ENCODE measurements at regions not wholly inside any gene's neighbourhood (a gene's known extent, or its start where the extent isn't known, plus 50 kb on each side); places are given as distances from the start of the nearest gene placed in this dataset.

DNA sequence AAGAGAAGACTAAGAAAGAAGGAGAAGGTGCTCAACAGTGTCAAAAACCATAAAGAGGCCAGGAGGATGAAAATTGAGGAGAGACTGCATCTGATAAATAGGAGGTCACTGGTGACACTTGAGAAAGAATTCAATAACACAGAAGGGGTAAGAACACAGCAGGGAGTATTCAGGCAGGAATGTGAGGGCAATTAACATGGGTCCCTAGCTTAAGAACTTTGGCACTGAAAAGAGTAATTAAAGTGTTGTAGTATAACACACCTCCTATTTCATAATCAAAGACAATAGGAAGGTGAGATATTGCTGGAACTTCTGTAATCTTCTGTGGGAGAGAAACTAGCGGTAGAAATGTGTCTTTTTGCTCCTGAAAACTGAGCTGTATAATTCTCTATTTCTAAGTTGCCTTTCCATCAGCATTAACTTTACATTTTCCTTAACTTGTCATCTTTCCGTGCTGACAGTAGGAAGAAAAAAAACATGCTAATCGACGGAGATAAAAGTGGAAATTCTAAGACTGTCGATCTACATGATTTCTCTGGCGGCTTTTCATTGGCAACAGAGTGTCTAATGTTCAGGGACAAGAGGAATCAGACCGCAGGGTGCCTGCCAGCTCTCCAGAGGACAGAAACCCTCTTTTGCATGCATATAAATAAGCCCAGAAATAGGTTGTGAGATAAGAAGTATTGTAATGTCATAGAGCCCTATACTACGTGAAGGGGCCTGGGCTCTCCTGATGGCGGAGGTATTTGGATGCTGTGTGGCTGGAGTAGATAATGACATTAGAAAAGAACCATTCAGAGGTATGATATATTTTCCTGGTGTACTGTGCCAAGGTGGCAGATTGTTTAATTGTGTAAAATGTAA lies 147.9 kb upstream of the GAP43 start:
- DNase-seq = no peak

DNA sequence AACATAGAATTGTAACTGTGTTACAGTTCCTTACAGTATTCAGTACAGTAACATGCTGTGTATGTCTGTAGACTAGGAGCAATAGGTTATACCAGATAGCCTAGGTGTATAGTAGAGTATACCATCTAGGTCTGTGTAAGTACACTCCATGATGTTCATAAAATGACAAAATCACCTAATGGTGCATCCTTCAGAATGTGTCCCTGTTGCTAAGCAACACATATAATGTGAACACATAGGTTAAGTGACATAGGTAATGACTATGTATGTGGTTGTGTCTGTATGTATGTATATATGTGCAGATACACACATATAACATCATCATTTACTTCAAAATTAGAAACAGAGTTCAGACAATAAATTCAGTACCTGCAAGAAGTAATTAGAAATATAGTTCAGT lies 146.8 kb upstream of the GAP43 start:
- DNase-seq = no peak

DNA sequence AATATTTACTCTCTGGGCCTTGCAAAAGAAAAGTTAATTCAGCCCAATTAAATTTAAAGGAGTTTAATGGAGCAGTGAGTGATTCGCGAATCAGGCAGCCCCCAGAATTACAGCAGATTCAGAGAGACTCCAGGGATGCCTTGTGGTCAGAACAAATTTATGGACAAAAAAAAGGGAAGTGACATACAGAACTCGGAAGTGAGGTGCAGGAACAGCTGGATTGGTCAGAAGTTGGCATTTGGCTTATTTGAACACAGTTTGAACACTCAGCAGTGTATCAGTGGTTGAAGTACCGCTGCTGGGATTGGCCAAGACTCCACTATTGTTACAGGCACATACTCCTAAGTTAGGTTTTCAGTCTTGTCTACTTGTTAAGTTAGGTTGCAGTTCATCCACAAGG lies 145.0 kb upstream of the GAP43 start:
- DNase-seq = no peak

DNA sequence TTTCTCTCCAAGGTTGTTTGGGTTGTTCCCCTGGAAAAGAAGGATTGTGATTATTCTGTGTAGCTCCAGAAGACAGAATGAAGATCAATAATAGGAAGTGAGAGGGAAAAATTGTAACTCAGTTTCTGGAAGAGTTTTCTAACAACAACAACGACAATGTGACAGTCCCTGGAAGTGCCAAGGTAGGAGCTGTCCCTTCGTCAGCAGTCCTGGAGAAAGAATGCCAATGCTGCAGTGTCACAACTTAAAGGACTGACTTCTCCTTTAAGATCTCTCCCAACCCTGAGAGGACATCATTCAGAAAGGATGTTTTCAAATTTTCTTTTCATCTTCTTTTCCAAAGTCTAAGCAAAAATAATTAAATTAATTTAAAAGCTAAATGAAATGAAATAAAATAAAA lies 136.4 kb upstream of the GAP43 start:
- DNase-seq = no peak

DNA sequence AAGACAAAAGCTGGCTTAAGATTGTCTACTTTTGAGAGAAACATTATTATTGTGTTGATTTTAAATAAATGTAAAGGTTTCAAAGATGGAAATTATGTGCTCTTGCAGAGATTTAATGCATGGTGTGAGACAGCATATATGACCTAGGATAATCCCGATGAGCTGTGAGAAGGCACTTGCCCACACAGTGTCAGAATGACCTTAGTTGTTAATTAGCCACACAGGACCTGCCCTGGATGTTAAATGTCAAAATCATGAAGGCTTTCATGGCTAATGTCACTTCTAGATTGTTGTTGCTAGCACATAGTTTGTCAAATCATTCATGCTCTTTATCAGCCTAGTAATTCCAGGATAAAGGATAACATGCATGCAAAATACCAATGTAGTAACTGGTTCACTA lies 135.3 kb upstream of the GAP43 start:
- DNase-seq = no peak

DNA sequence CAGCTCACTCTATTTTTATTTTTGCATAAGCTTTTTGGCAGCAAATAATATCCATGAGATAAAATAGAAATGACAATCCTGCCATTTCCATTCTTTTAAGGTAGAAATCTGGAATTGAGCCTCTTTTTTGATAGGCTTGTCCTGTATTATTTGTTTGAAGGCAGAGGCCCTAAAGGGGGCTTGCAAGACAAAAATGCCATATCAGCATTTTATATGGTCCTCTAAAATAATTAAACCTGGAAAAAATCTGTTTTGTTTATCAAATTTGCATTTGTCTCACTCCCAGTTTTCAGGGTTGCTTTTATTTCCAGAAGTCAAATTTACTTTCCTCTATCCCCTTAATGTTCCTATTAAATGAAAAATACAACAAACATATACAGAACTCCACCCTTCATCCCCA lies 134.9 kb upstream of the GAP43 start:
- DNase-seq = no peak

DNA sequence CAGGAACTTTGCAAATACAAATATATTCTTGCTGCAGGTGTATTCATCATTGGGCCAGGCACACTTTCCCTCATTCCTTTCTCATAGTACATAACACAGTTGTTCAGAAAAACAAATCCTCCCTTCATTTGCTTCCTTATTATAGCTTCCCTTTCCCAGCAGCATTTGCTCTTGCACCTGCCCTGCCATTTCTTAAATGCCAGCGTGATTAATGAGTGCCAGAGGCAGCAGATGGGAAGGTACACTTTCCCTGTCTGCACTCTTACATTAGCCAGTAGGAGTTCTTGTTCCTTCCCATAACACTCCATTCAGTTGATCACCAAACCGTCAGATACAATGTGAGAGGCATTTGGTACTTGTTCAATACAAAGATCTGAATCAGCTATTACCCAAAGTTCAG lies 128.5 kb upstream of the GAP43 start:
- DNase-seq = peak; percentile 37

DNA sequence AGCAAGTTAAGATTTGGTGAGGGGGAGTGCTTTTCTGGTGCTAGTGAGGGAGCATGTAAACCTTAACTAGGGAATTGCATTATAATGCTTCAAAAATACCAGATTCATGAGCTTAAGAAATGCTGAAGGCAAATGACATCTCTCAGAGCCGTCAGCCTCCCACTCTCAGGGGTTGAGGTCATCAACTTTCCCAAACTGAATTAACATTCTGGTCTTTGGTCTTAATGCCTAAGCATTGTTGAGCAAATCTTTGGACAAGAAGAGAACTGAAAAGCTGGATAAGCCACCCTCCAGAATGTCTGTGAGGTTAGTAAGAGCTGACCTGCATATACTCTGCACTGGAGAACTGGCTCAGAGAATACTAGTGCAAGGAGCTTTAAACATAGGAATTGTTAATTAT lies 124.9 kb upstream of the GAP43 start:
- no peak for DNase-seq

DNA sequence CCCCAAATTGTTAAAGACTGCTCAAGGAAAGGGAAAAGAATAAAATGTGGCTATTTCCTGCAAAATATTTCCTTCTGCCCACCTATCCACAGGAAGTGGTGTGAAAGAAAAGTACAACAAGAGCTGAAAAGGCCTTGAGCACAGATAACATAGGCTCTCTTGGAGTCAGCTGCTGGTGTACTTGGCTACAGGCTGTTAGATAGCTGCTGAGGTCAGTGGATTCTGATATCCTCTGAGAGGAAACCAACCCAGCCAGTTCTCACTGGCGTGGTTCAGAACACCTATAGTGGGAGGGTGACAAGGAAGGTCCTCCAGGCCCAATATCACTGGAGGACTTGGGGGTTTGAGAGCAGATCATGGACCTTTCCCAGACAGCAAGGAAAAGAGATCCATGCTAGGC lies 124.4 kb upstream of the GAP43 start:
- no peak for DNase-seq

DNA sequence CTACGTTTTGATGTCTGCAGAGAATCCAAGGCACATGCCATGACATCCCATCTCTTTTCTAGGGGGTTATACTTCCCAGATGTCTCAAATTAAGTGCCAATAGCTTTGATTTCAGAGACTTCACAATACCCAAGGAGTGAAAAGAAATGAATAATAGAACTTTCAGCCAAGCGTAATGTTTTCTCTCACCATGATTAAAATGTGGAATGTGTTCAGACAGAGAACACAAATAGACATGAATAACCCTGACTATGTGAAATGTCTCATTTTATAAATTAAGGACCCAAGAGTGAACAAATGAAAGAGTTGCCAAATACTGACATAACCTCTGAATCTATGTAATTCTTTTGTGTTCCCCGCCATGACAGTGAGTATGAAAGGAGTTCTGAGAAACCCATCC lies 123.6 kb upstream of the GAP43 start:
- DNase-seq = peak; percentile 51

DNA sequence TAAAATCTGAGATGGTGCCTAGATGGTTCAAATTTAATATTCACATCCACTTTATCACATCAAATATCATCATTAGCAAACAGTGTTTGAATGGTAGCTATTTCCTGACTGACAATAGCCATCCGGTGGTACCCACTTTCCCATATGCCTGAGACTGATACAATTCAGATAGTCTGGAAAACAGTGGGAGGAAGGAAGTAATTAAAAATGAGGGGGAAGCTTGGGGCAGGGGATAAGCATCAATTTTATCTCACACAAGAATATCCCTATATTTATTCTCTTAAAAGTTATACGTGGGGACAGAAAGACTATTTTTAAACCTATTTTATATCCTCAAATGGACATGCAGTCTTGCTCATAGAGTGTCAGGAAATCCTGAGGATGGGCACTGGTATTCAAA lies 122.5 kb upstream of the GAP43 start:
- no peak for DNase-seq

DNA sequence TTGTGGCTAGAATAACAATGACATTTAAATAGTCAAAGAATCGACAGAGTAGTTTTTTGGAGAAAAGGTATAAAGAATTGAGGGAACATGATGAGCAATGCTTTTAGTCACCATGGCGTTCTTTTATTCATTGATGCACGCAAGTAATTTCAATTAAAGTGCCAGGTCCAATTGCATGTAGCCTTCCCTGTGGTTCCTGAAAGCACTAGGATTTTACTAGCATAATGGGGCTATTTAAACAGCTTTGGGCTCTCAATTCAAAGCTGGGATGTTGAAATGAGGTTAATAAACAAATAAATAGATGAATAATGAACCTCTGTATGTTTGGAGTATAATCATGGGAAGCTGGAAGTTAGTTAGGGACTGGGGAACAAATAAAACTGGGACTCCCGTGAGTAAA lies 121.2 kb upstream of the GAP43 start:
- DNase-seq = no peak

DNA sequence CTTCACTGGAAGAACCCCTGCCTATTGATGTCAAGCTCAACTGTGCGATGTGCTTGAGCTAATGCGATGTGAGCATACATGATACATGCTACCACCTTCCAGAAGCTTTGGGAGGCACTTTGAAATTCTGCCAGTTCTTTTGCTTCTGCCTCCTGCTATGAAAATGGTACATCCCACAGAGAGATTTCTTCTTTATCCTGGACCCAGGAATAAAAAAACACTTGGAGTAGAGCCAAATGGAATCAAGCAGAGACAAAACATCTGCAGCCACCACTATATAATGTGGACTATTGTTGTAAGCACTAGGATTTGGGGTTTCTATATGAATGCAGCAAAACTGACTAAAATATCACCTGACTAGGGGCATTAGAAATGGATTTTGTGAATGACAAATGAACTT lies 119.9 kb upstream of the GAP43 start:
- peak; percentile 15 for DNase-seq

DNA sequence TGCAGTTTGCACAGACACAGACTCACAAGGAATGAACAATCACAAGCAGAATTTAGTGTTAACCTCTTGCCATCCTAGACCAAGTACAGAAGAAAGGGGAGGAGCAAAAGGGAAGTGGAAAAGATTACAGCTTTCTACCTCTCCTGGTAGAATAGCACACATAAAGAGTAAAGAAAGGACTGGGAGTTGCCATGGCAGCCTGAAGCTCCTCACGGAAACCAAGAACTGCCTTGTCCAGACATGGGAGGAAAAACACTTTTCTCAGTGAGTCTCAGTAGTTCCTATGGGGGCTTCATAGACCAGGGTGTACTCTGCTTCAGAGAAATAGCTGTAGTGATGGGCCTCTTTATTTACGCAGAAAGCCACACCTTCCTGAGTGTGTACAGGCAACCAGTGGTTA lies 114.7 kb upstream of the GAP43 start:
- DNase-seq = no peak

DNA sequence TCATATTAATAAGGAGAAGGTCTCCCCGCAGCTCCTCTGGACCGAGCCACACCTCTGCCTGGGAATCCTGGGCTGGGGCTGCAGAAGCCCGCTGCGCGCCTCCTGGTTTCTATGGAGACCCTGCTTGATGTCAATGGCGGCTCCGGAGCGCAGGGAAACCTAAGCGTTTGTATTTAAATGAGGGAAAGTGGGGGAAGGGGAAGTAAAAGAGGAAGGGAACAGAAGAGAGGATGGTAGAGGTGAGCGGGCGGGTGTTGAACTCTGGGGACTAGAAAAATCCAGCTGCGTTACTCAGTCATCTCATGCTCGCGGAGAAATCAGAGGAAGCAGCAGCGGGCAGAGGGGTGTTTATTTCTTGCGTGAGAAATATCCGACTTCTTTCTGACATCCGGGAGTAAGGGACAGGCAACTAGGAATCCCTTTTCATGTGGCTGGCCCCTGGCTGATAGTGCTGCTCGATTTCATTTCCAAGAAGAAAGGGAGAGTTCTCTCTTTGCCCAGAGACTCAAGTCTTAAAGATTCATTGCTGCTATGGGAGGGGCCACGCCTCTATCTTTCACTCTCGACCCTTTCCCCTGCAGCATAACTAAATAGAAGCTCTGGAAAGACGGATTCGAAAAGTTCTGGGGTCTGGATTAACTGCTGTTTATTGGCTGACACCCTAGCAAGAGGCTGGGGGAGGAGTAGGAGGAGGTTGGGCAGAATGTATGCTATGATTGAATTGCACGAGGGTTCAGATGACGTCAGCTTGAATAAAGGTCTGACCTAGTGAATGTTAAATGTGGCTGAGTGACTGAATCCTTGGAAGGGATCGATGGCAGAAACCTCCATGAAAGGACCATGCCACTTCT lies 110.5 kb upstream of the GAP43 start:
- peak; percentile 71 for DNase-seq

DNA sequence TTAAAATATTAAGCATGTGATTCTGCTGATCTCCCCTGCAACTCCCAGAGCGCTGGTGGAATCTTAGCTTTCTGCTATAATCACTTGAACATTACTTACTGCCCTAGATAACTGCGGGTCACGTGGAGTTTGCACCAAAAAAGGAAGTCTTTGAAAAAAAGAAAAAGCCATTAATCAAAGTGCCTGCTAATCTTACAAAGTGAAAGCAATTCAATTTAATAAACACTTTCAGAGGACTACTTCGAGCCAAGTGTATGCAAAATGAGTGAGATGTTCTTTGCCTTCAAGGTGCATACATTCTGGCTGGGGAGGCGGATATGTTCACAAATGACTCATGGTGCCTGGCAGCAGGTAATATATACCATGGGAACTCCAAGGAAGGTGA lies 109.9 kb upstream of the GAP43 start:
- no peak for DNase-seq

DNA sequence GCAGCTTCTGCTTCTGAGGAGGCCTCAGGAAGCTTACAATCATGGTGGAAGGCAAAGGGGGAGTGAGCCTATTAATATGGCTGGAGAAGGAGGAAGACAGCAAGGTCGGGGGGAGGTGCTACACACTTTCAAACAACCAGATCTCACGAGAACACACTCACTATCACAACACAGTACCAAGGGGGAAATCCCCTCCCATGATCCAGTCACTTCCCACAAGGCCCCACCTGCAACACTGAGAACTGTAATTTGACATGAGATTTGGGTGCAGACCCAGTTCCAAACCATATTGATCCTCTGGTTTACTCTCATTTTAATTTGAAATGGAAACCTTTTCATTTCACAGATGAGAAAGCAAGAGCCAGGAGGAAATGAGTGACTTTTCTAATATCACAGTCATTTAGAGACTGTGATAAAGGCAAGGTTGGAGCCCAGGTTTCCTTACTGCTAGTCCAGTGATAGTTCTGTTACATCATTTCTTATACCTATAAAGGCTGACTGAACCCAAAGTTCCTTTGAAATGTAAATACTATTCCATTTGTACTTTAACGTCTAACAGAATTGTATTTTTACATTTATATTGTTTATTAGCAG lies 105.8 kb upstream of the GAP43 start:
- no peak for DNase-seq

DNA sequence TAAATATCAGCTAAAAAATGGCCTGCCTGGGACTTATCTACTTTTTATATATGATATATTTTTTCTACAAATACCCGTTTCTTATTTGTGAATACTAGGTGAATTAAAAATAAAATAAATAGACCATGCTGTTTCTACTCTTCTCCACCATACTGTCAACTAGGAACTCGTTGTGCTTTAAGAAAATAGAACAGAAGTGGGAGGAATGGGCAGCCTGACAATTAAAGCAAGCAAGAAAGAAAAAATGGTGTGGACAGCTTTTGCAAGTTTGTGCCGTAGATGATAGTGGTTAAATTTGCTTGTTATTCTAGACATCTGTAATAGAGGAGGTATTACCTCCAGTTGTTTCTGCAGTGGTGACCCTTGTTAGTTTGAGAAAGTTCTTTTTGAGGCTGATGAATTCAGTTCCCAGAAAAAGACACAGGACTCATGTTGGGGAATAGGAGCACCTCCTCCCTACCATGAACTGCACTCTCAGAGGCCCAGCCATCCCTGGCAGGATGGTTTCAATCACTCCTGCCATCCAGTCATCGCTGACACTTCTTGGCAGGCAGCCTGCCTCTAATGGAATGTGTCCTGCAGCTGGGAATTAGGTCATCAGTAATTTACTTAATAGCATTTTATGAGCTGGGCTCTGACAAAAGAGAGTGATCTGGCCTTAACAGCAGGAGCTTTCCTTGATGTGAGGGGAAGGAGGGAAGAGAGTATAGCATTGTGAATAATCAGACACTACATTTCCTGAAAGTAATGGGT lies 105.0 kb upstream of the GAP43 start:
- DNase-seq = peak; percentile 71

DNA sequence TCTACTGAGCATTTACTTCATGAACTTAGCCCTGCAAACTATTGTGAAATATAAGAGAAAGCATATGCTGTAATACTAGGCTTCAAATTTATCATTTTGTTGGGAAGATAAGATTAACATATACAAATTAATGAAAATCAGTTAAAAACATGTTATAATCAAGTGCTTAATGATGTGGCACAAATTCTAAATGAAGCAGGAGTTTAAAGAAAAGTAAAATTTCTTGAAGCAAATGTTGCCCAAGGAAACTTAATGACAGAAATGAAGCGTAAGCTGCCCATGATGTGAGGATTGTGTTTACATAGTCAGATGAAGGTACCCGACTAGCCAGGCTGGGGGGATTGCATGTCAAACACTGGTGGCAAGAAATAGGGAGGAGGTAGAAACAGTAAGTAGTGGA lies 103.1 kb upstream of the GAP43 start:
- no peak for DNase-seq

DNA sequence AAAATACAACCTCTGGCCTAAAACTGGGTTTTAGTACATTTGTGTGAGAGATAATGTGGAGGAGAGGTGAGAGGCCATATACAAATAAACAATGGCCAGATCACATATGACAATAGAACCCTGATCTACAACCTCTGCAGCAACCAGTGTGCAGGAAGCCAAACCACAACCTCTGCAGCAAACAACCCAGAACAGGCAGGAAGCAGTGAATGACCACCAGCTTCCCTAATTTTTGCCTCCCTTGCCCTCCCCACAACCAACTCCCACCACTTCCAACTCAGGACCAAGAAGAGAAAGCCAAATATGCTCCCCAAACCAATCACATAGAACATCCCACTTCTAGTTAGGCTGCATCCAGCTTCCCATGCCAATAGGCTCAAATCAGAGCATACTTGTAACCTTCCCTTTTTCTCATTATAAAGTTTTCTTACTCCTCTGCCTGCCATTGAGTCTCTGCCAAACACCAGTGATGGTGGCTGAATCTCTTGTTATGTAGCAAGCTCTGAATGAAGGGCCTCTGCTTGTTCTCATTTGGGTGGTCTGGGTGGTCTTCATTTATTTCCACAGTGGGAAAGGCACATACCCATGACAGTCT lies 102.6 kb upstream of the GAP43 start:
- DNase-seq = no peak

DNA sequence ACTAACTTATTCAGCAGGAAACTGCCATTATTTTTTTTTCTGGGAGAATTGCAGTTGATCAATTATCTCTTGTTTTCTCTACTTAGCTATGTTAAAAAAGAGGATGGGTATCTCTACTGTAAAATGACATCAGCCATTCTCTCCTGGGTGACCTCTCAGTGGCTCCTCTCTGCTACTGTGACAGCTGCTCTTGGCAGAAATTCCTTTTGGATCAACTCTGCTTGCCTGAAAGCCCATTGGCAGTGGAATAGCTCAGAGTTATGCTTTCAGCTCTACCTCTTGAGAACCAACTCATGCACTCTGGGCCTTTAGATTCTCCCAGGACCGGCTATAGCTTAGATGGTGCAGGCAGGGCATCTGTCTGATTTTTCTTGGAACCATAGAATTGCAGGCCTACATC lies 99.9 kb upstream of the GAP43 start:
- DNase-seq = peak; percentile 77

DNA sequence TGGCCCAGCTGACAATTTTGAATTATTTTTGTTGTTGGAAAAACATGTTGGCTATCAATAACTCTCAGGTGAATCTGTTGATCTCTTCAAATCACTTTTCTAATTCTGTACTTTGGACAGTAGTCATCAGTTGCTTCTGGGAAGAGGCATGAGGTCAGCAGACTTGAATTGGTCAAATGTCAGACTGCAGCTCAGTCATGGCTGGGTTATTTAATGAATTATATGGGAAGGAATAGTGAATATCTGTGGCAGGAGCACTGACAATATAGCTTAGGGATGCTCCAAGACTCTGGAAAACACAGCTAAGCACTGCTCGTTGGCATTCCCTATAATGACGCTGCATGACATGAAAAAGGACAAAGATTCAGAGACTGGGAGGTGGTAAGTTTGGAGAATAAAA lies 98.8 kb upstream of the GAP43 start:
- DNase-seq = no peak

All from tongue (tissue), 1 donor.